C4-2B (cell line): ENCODE measurements at regions not wholly inside any gene's neighbourhood (a gene's known extent, or its start where the extent isn't known, plus 50 kb on each side); places are given as distances from the start of the nearest gene placed in this dataset.

Source experiments
- CTCF ChIP-seq: fragments of 450-650 bp; conservative IDR thresholded peaks from 2 replicates; pipeline ENCODE4 v1.5.1; 2017; ENCODE audit warnings: mild to moderate bottlenecking
- ZFX ChIP-seq: fragments of 450-650 bp; IDR thresholded peaks from 2 replicates; pipeline ENCODE4 v1.6.1; 2017

GRCh38 chr14:35218963-35219362 is 73.2 kb upstream of the PSMA6 start:
- no peak for TF ChIP-seq CTCF
- TF ChIP-seq ZFX: no peak
